ENCODE measurements at regions not wholly inside any gene's neighbourhood (a gene's known extent, or its start where the extent isn't known, plus 50 kb on each side); places are given as distances from the start of the nearest gene placed in this dataset.

DNA sequence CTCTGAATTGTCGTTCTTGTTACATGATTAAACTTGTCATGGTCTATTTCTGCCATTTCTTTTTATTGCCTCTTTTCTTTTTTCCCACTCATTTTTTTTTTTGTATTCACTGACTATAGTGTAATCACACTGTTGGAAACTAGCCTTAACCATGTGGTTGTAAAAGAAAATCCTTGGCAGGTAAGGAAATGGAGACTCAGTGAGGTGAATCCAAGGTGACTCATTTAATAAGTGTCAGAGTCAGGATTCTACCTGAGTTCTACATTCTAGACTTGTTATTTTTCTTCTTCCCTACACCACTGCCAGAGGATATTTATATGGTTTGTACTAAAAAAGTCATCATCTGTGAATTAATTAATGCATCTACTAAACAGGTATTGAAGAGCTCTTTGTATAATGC lies 152.2 kb downstream of the CBLL2 start:
- TF ChIP-seq, protein P1, sequence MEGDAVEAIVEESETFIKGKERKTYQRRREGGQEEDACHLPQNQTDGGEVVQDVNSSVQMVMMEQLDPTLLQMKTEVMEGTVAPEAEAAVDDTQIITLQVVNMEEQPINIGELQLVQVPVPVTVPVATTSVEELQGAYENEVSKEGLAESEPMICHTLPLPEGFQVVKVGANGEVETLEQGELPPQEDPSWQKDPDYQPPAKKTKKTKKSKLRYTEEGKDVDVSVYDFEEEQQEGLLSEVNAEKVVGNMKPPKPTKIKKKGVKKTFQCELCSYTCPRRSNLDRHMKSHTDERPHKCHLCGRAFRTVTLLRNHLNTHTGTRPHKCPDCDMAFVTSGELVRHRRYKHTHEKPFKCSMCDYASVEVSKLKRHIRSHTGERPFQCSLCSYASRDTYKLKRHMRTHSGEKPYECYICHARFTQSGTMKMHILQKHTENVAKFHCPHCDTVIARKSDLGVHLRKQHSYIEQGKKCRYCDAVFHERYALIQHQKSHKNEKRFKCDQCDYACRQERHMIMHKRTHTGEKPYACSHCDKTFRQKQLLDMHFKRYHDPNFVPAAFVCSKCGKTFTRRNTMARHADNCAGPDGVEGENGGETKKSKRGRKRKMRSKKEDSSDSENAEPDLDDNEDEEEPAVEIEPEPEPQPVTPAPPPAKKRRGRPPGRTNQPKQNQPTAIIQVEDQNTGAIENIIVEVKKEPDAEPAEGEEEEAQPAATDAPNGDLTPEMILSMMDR (IDR thresholded peaks at IDR 0.05; ENCODE audit: low read depth, low read length), result no peak
- no peak for TF ChIP-seq EZH2phosphoT487 (IDR thresholded peaks at IDR 0.05; ENCODE audit: low read depth)
